IMR-90 (cell line): ENCODE measurements at regions not wholly inside any gene's neighbourhood (a gene's known extent, or its start where the extent isn't known, plus 50 kb on each side); places are given as distances from the start of the nearest gene placed in this dataset.

Experiments used
- CEBPB ChIP-seq: IDR thresholded peaks from 2 replicates; pipeline ENCODE4 v1.6.1; 2012; ENCODE audit warnings: low read depth, low read length, improper control_type of control experiment
- MXI1 ChIP-seq: IDR thresholded peaks from 2 replicates; pipeline ENCODE4 v1.6.1; 2012; ENCODE audit warnings: low read depth, mild to moderate bottlenecking, low read length, moderate library complexity, borderline replicate concordance
- NFE2L2 ChIP-seq: fragments of 150-350 bp; IDR thresholded peaks from 2 replicates; pipeline ENCODE4 v1.6.1; 2016; ENCODE audit warnings: low read depth, mild to moderate bottlenecking, low read length
- POLR2A ChIP-seq: IDR thresholded peaks from 2 replicates; pipeline ENCODE4 v1.6.1; 2012; ENCODE audit warnings: mild to moderate bottlenecking, low read depth, low read length
- SMC3 ChIP-seq: fragments of 150-350 bp; IDR thresholded peaks from 2 replicates; pipeline ENCODE4 v1.6.1; 2016; ENCODE audit warnings: low read depth, mild to moderate bottlenecking, antibody characterized with exemption, low read length, moderate library complexity
- TF ChIP-seq, protein P1 (sequence below): conservative IDR thresholded peaks from 2 replicates; pipeline ENCODE4 v1.5.1; 2012; ENCODE audit warnings: mild to moderate bottlenecking, low read depth, low read length, improper control_type of control experiment
- TF ChIP-seq, protein P2 (sequence below): fragments of 150-350 bp; IDR thresholded peaks from 2 replicates; pipeline ENCODE4 v1.6.1; 2017; ENCODE audit warnings: mild to moderate bottlenecking, antibody characterized with exemption, low read length, low read depth

- TF ChIP-seq, protein P1, sequence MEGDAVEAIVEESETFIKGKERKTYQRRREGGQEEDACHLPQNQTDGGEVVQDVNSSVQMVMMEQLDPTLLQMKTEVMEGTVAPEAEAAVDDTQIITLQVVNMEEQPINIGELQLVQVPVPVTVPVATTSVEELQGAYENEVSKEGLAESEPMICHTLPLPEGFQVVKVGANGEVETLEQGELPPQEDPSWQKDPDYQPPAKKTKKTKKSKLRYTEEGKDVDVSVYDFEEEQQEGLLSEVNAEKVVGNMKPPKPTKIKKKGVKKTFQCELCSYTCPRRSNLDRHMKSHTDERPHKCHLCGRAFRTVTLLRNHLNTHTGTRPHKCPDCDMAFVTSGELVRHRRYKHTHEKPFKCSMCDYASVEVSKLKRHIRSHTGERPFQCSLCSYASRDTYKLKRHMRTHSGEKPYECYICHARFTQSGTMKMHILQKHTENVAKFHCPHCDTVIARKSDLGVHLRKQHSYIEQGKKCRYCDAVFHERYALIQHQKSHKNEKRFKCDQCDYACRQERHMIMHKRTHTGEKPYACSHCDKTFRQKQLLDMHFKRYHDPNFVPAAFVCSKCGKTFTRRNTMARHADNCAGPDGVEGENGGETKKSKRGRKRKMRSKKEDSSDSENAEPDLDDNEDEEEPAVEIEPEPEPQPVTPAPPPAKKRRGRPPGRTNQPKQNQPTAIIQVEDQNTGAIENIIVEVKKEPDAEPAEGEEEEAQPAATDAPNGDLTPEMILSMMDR = no peak
- TF ChIP-seq, protein P2, sequence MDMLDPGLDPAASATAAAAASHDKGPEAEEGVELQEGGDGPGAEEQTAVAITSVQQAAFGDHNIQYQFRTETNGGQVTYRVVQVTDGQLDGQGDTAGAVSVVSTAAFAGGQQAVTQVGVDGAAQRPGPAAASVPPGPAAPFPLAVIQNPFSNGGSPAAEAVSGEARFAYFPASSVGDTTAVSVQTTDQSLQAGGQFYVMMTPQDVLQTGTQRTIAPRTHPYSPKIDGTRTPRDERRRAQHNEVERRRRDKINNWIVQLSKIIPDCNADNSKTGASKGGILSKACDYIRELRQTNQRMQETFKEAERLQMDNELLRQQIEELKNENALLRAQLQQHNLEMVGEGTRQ = no peak
- TF ChIP-seq POLR2A = no peak
- TF ChIP-seq SMC3 = no peak
- no peak for TF ChIP-seq MXI1
- TF ChIP-seq NFE2L2 = no peak
- no peak for TF ChIP-seq CEBPB
Observed at GRCh38 chr1:221284028-221284427, 404.8 kb downstream of the HLX start.
